ENCODE measurements at regions not wholly inside any gene's neighbourhood (a gene's known extent, or its start where the extent isn't known, plus 50 kb on each side); places are given as distances from the start of the nearest gene placed in this dataset.

DNA sequence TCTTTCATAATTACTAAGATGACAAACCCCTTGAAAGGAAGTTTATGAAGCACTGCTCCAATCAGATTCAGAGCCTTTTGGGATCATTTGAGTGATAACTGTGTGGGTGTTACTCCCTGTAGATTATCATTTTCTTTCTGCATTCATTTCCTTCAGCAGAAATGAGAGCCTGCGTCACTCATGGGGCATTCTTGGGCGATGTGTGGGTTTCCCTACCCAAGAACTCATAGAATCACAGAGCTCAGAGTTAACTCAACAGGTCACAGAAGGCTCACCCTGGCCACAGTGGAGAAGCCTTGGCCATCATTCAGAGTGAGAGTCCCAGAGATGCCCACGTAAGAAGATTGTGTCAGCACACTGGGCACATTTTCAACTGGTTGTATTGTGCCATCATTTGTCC lies 401.9 kb downstream of the TLE4 start:
- Histone ChIP-seq H3K9ac (replicated peaks; ENCODE audit: extremely low read depth, insufficient read depth, low read length) (no peak overlapping the region), H2AFZ (ENCODE audit: low read depth, low read length) (no peak overlapping the region), H3K9me1 (replicated peaks; ENCODE audit: control insufficient read depth, extremely low read depth, insufficient read depth, low read length) (no peaks in the 10 kb centered on the region), H3K4me1 (ENCODE audit: control insufficient read depth, extremely low read depth, insufficient read depth, low read length) (no peaks in the 10 kb centered on the region), H3K27ac (ENCODE audit: insufficient read depth, low read depth, low read length) (no peak overlapping the region), H3K4me3 (replicated peaks in 1 of 3; ENCODE audit: insufficient read depth in 1 of 3, low read depth in 1 of 3, low read length in 3 of 3) (no peak overlapping the region), H4K20me1 (replicated peaks; ENCODE audit: control insufficient read depth, extremely low read depth, insufficient read depth, low read length) (no peaks in the 10 kb centered on the region), H3K36me3 (ENCODE audit: control insufficient read depth in 2 of 2, extremely low read depth in 1 of 2, insufficient read depth in 2 of 2, low read length in 2 of 2) (no peaks in the 10 kb centered on the region), H3K79me2 (ENCODE audit: control insufficient read depth, insufficient read depth, low read length) (no peaks in the 10 kb centered on the region), H3K9me3 (replicated peaks; ENCODE audit: control insufficient read depth, insufficient read depth, low read length) (no peaks in the 10 kb centered on the region), H3K4me2 (ENCODE audit: insufficient read depth, low read length) (no peak overlapping the region), H3K27me3 (ENCODE audit: control insufficient read depth in 2 of 2, insufficient read depth in 2 of 2, low read length in 2 of 2) (no peaks in the 10 kb centered on the region)
- DNase-seq (ENCODE audit: low read depth, low spot score) (no peak), FAIRE-seq (no peak)
- CTCF ChIA-PET: no interaction called here
- dilution Hi-C loops (cut with MboI; ENCODE audit: extremely low pct_ligation_motif_present, low sequenced_read_pairs): no loop called here
- POLR2A ChIA-PET: no interaction called here
- TF ChIP-seq EZH2 (IDR thresholded peaks at IDR 0.05; ENCODE audit: borderline replicate concordance, low read depth, low read length, severe bottlenecking): no peak
- TF ChIP-seq POLR2AphosphoS5 (IDR thresholded peaks at IDR 0.05; ENCODE audit: insufficient read depth, low read depth, low read length): no peak
- TF ChIP-seq POLR2A (IDR thresholded peaks at IDR 0.05; ENCODE audit: low read depth, low read length): no peak
- TF ChIP-seq, protein P1, sequence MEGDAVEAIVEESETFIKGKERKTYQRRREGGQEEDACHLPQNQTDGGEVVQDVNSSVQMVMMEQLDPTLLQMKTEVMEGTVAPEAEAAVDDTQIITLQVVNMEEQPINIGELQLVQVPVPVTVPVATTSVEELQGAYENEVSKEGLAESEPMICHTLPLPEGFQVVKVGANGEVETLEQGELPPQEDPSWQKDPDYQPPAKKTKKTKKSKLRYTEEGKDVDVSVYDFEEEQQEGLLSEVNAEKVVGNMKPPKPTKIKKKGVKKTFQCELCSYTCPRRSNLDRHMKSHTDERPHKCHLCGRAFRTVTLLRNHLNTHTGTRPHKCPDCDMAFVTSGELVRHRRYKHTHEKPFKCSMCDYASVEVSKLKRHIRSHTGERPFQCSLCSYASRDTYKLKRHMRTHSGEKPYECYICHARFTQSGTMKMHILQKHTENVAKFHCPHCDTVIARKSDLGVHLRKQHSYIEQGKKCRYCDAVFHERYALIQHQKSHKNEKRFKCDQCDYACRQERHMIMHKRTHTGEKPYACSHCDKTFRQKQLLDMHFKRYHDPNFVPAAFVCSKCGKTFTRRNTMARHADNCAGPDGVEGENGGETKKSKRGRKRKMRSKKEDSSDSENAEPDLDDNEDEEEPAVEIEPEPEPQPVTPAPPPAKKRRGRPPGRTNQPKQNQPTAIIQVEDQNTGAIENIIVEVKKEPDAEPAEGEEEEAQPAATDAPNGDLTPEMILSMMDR (IDR thresholded peaks at IDR 0.05; ENCODE audit: extremely low read depth in 1 of 2, insufficient read depth in 1 of 2, low read depth in 1 of 2, low read length in 2 of 2): no peak
- TF ChIP-seq, protein P2, sequence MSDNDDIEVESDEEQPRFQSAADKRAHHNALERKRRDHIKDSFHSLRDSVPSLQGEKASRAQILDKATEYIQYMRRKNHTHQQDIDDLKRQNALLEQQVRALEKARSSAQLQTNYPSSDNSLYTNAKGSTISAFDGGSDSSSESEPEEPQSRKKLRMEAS (IDR thresholded peaks at IDR 0.05; ENCODE audit: insufficient read depth, insufficient read length): no peak
- no peak for TF ChIP-seq MYC (IDR thresholded peaks at IDR 0.05; ENCODE audit: low read depth, low read length)
- no peak for TF ChIP-seq JUN (IDR thresholded peaks at IDR 0.05; ENCODE audit: borderline replicate concordance, insufficient read depth, insufficient read length, low read depth)
- TF ChIP-seq FOS (IDR thresholded peaks at IDR 0.05; ENCODE audit: borderline replicate concordance, insufficient read depth, low read length): no peak
- TF ChIP-seq GATA2 (IDR thresholded peaks at IDR 0.05; ENCODE audit: insufficient read depth, insufficient read length, low read depth, low read length): no peak
- BruUV-seq (replicated peaks): no TSS peak
- intact Hi-C loops (cut with micrococcal nuclease): no loop called here
